CD4-positive, alpha-beta T cell (primary cell): ENCODE measurements at regions not wholly inside any gene's neighbourhood (a gene's known extent, or its start where the extent isn't known, plus 50 kb on each side); places are given as distances from the start of the nearest gene placed in this dataset.

Experiments used
- ATAC-seq: fragments of 200-7000 bp; cut with Tn5 transposase; one replicate; pipeline ENCODE4 v1.10.0; 2022; ENCODE audit warnings: mild to moderate bottlenecking; ENCODE audit not compliant: poor library complexity
- CTCF ChIA-PET: fragments of 350-600 bp; sonication (Branson Sonifier 250); formaldehyde crosslinking; loops from one replicate; lab custom pipeline; 2021; ENCODE audit warnings: antibody characterized with exemption, inconsistent platforms; lab: Charles Lee
- POLR2A ChIA-PET: fragments of 350-600 bp; sonication (Branson Sonifier 250); formaldehyde crosslinking; loops from one replicate; lab custom pipeline; 2021; ENCODE audit warnings: antibody characterized with exemption, inconsistent platforms; lab: Charles Lee
- DNase-seq, 14 experiments: peaks; one replicate each; pipeline ENCODE4 v3.0.0-alpha.2; 2013 to 2020; ENCODE audit warnings: mixed read lengths in 2 of 14
- H3K27ac ChIP-seq, 2 donors: one replicate each; pipeline versions ENCODE4 v1.5.1 to v1.7.0; 2013; ENCODE audit warnings: low read length in 2 of 2, low read depth in 1 of 2, mild to moderate bottlenecking in 1 of 2
- H3K27me3 ChIP-seq, 2 experiments: 1 replicate in 1 of 2; 2 replicates in 1 of 2; pipeline versions ENCODE4 v1.6.1 to v1.7.0; 2013; ENCODE audit warnings: low read length in 2 of 2, control low read depth in 1 of 2, mild to moderate bottlenecking in 1 of 2, moderate library complexity in 1 of 2; ENCODE audit not compliant: insufficient read depth in 2 of 2, control insufficient read depth in 1 of 2
- H3K36me3 ChIP-seq: one replicate; pipeline ENCODE4 v1.6.1; 2013; ENCODE audit warnings: low read length, control low read depth; ENCODE audit not compliant: insufficient read depth
- H3K4me1 ChIP-seq: one replicate; pipeline ENCODE4 v1.6.1; 2013; ENCODE audit warnings: low read length, control low read depth; ENCODE audit not compliant: insufficient read depth
- H3K4me3 ChIP-seq: one replicate; pipeline ENCODE4 v1.5.1; 2013; ENCODE audit warnings: mild to moderate bottlenecking, low read length, moderate library complexity
- H3K9me3 ChIP-seq, 2 experiments: 1 replicate in 1 of 2; 2 replicates in 1 of 2; pipeline versions ENCODE4 v1.6.1 to v1.7.0; 2013; ENCODE audit warnings: low read length in 2 of 2, mild to moderate bottlenecking in 2 of 2, control low read depth in 1 of 2, moderate library complexity in 1 of 2; ENCODE audit not compliant: control insufficient read depth in 1 of 2, insufficient read depth in 1 of 2
- H3K27ac Mint-ChIP-seq: one replicate; pipeline ENCODE4 v1.8.0; 2020; ENCODE audit warnings: mixed read lengths
- H3K27me3 Mint-ChIP-seq: one replicate; pipeline ENCODE4 v1.8.0; 2021; ENCODE audit warnings: mixed read lengths
- H3K36me3 Mint-ChIP-seq: one replicate; pipeline ENCODE4 v1.8.0; 2021; ENCODE audit warnings: low read depth, mixed read lengths
- H3K4me1 Mint-ChIP-seq: one replicate; pipeline ENCODE4 v1.8.0; 2021; ENCODE audit warnings: low read depth, mixed read lengths
- H3K4me3 Mint-ChIP-seq: one replicate; pipeline ENCODE4 v1.8.0; 2020; ENCODE audit warnings: mild to moderate bottlenecking, mixed read lengths
- H3K9me3 Mint-ChIP-seq: one replicate; pipeline ENCODE4 v1.8.0; 2020; ENCODE audit warnings: mixed read lengths
- intact Hi-C, 2 experiments: fragments of 100-400 bp; cut with DNase I in 1 of 2; cut with micrococcal nuclease in 1 of 2; formaldehyde crosslinking; loops; one replicate each; pipeline versions ENCODE4 v1.15.1 to v1.9.0; 2023 to 2025; cut with DNase I, micrococcal nuclease
- TF ChIP-seq, protein P1 (sequence below): fragments of 200-600 bp; IDR thresholded peaks from one replicate; pipeline ENCODE4 v1.8.0; 2022; ENCODE audit warnings: antibody characterized with exemption, mild to moderate bottlenecking

DNA sequence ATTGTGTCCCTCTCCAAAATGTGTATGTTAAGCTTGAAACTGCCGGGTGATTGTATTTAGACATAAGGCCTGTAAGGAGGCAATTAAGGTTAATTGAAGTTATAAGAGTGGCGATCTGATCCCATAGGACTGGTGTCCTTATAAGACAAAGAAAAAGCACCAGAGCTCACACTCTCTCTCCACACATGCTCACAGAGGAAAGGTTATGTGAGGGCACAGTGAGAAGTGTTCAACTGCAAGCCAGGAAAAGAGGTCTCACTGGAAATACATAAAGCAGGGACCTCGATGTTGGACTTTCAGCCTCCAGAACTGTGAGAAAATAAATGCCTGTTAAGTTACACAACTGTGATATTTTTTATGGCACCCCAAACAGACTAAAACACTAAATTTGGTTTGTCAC, 1233.8 kb upstream of the CNTN5 start:
- Histone ChIP-seq H3K36me3 (no peaks in the 10 kb centered on the region), H3K4me3 (no peak overlapping the region), H3K27ac (no peak overlapping the region), H3K4me1 (no peaks in the 10 kb centered on the region), H3K27me3 (no peaks in the 10 kb centered on the region), H3K9me3 (peaks cover 10 to 14% of the 10 kb centered on the region in 2 experiments)
- H3K27ac Mint-ChIP-seq: no peak overlapping the region
- ChIA-PET POLR2A (no interaction called here), CTCF (no interaction called here)
- no peak for ATAC-seq
- TF ChIP-seq, protein P1, sequence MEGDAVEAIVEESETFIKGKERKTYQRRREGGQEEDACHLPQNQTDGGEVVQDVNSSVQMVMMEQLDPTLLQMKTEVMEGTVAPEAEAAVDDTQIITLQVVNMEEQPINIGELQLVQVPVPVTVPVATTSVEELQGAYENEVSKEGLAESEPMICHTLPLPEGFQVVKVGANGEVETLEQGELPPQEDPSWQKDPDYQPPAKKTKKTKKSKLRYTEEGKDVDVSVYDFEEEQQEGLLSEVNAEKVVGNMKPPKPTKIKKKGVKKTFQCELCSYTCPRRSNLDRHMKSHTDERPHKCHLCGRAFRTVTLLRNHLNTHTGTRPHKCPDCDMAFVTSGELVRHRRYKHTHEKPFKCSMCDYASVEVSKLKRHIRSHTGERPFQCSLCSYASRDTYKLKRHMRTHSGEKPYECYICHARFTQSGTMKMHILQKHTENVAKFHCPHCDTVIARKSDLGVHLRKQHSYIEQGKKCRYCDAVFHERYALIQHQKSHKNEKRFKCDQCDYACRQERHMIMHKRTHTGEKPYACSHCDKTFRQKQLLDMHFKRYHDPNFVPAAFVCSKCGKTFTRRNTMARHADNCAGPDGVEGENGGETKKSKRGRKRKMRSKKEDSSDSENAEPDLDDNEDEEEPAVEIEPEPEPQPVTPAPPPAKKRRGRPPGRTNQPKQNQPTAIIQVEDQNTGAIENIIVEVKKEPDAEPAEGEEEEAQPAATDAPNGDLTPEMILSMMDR: no peak
- H3K36me3 Mint-ChIP-seq: no peaks in the 10 kb centered on the region
- H3K27me3 Mint-ChIP-seq: no peaks in the 10 kb centered on the region
- peaks cover 15% of the 10 kb centered on the region for H3K9me3 Mint-ChIP-seq
- intact Hi-C loops: no loop called here
- no peak for DNase-seq
- no peak overlapping the region for H3K4me3 Mint-ChIP-seq
- H3K4me1 Mint-ChIP-seq: no peaks in the 10 kb centered on the region

DNA sequence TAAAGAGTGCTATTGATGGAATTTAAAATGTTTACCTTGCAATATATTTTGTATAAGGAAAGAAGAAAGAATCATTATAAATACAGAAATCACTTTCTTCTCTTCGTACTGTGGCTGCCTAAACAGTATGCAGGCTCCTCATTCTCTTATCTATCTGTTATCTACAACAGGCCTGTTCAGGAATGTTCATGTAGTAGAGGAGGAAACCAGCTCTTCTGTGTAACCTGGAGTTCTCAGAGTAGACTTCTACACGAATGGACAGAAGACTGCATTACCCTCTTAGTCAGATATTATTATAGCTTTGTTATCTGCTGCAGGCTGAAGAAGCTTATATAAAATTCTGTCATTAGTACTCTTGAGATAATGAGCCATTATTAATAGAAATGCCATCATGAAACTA, 1225.9 kb upstream of the CNTN5 start:
- Histone ChIP-seq H3K36me3 (no peaks in the 10 kb centered on the region), H3K4me3 (no peak overlapping the region), H3K27ac (no peak overlapping the region), H3K9me3 (peaks cover 0 to 13% of the 10 kb centered on the region in 2 experiments), H3K4me1 (no peaks in the 10 kb centered on the region), H3K27me3 (no peaks in the 10 kb centered on the region)
- Mint-ChIP-seq H3K4me3 (no peak overlapping the region), H3K4me1 (no peaks in the 10 kb centered on the region), H3K27me3 (no peaks in the 10 kb centered on the region), H3K36me3 (no peaks in the 10 kb centered on the region), H3K9me3 (peaks cover 18% of the 10 kb centered on the region), H3K27ac (no peak overlapping the region)
- DNase-seq (no peak), ATAC-seq (no peak)
- TF ChIP-seq, protein P1: no peak
- intact Hi-C loops: no loop called here
- CTCF ChIA-PET: no interaction called here
- POLR2A ChIA-PET: no interaction called here

DNA sequence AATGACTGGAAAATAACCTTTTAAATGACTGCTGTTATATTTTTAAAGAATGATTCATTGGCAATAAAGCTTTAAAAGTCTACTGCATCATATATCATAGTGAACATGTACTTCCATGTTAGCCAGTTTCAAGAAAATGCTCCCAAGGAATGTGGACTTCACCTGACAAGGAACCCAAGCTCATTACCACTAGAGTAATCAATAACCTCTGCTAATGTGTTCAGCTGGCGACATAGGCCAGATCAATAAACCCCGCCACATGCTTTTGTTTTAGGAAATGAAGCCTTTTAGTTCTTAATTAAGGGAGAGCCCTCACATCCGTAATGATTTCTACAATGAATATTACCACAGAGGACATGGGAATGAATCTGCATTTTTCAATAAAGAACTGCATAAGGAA, 1219.9 kb upstream of the CNTN5 start:
- no peak overlapping the region for H3K27ac ChIP-seq
- no peak overlapping the region for H3K4me3 Mint-ChIP-seq
- no peaks in the 10 kb centered on the region for H3K4me1 Mint-ChIP-seq
- H3K4me1 ChIP-seq: no peaks in the 10 kb centered on the region
- no peaks in the 10 kb centered on the region for H3K9me3 ChIP-seq
- H3K27me3 ChIP-seq: no peaks in the 10 kb centered on the region
- no peak overlapping the region for H3K27ac Mint-ChIP-seq
- DNase-seq (no peak), ATAC-seq (no peak)
- H3K36me3 ChIP-seq: no peaks in the 10 kb centered on the region
- intact Hi-C loops: no loop called here
- no peak overlapping the region for H3K4me3 ChIP-seq
- ChIA-PET CTCF (no interaction called here), POLR2A (no interaction called here)
- H3K36me3 Mint-ChIP-seq: no peaks in the 10 kb centered on the region
- TF ChIP-seq, protein P1: no peak
- no peaks in the 10 kb centered on the region for H3K27me3 Mint-ChIP-seq
- H3K9me3 Mint-ChIP-seq: peaks cover 25% of the 10 kb centered on the region
